GM12878 (cell line): ENCODE measurements at regions not wholly inside any gene's neighbourhood (a gene's known extent, or its start where the extent isn't known, plus 50 kb on each side); places are given as distances from the start of the nearest gene placed in this dataset.

Source experiments
- CTCF ChIP-seq, 3 experiments: IDR thresholded peaks in 2 of 3; conservative IDR thresholded peaks in 1 of 3; 2 replicates each; pipeline ENCODE4 v1.5.1; 2011; ENCODE audit warnings: low read depth in 3 of 3, low read length in 3 of 3, mild to moderate bottlenecking in 3 of 3, control low read depth in 2 of 3, moderate library complexity in 2 of 3, inconsistent platforms in 1 of 3, mixed read lengths in 1 of 3; ENCODE audit not compliant: control insufficient read depth in 2 of 3, insufficient read depth in 1 of 3; ENCODE audit errors: extremely low read depth in 1 of 3
- MTA2 ChIP-seq: fragments of 450-650 bp; IDR thresholded peaks from 2 replicates; pipeline ENCODE4 v1.6.1; 2016; ENCODE audit warnings: low read depth, mild to moderate bottlenecking, moderate library complexity
- POLR2AphosphoS5 ChIP-seq: IDR thresholded peaks from 2 replicates; pipeline ENCODE4 v1.6.1; 2011; ENCODE audit warnings: mild to moderate bottlenecking, low read length, inconsistent platforms
- RAD51 ChIP-seq: fragments of 450-650 bp; IDR thresholded peaks from 2 replicates; pipeline ENCODE4 v1.6.1; 2016; ENCODE audit warnings: moderate library complexity, mild to moderate bottlenecking, inconsistent platforms
- RFX5 ChIP-seq: IDR thresholded peaks from 2 replicates; pipeline ENCODE4 v1.6.1; 2011; ENCODE audit warnings: low read depth, low read length, improper control_type of control experiment
- ZBTB33 ChIP-seq: fragments of 450-650 bp; IDR thresholded peaks from 2 replicates; pipeline ENCODE4 v1.6.1; 2017; ENCODE audit warnings: mild to moderate bottlenecking
- ZNF207 ChIP-seq: fragments of 450-650 bp; IDR thresholded peaks from 2 replicates; pipeline ENCODE4 v1.6.1; 2014; ENCODE audit warnings: antibody characterized with exemption, mild to moderate bottlenecking, borderline replicate concordance

- TF ChIP-seq MTA2 = no peak
- no peak for TF ChIP-seq POLR2AphosphoS5
- TF ChIP-seq RAD51 = no peak
- TF ChIP-seq ZBTB33 = no peak
- TF ChIP-seq RFX5 = no peak
- no peak for TF ChIP-seq CTCF (IDR thresholded peaks at IDR 0.05 in 2 of 3, conservative IDR thresholded peaks at IDR 0.05 in 1 of 3; ENCODE audit: control insufficient read depth in 2 of 3, extremely low read depth in 1 of 3, insufficient read depth in 1 of 3, low read depth in 3 of 3, low read length in 3 of 3)
- no peak for TF ChIP-seq ZNF207
Observed at GRCh38 chr1:181344091-181344490, 139.2 kb upstream of the CACNA1E start.
